ENCODE measurements at regions not wholly inside any gene's neighbourhood (a gene's known extent, or its start where the extent isn't known, plus 50 kb on each side); places are given as distances from the start of the nearest gene placed in this dataset.

- in situ Hi-C loops (cut with HindIII; ENCODE audit: low pct_unique_long_range_greater_than_20kb, low sequenced_read_pairs) = no loop called here
- Histone ChIP-seq H3K4me1 (ENCODE audit: control insufficient read depth, insufficient read depth, low read length) (no peaks in the 10 kb centered on the region), H3K9me3 (ENCODE audit: control insufficient read depth, insufficient read depth, low read depth, low read length) (peaks cover 6% of the 10 kb centered on the region; the same call in 1 of the 2 replicates), H3K27ac (ENCODE audit: low read length) (no peak overlapping the region), H3K4me3 (ENCODE audit: low read depth in 2 of 2, low read length in 2 of 2) (no peak overlapping the region), H3K36me3 (ENCODE audit: control insufficient read depth, insufficient read depth, low read length) (no peaks in the 10 kb centered on the region), H3K27me3 (ENCODE audit: control insufficient read depth, insufficient read depth, low read length) (peaks cover 5% of the 10 kb centered on the region; the same call in 1 of the 2 replicates)
- intact Hi-C loops (cut with micrococcal nuclease; ENCODE audit: unreplicated experiment) = no loop called here
- POLR2A ChIA-PET = no interaction called here
- ATAC-seq (no peak), DNase-seq (ENCODE audit: low read depth, low spot score) (no peak)
- no TSS peak for BruUV-seq (replicated peaks)
- TF ChIP-seq POLR2AphosphoS5 (IDR thresholded peaks at IDR 0.05; ENCODE audit: low read depth, low read length) = no peak
- no peak for TF ChIP-seq SIN3A (IDR thresholded peaks at IDR 0.05; ENCODE audit: borderline replicate concordance, insufficient read depth, low read depth, low read length)
- no peak for TF ChIP-seq REST (IDR thresholded peaks at IDR 0.05; ENCODE audit: insufficient read depth in 1 of 2, low read depth in 2 of 2, low read length in 1 of 2)
- TF ChIP-seq CTCF (IDR thresholded peaks at IDR 0.05) = no peak
- TF ChIP-seq TCF7L2 (IDR thresholded peaks at IDR 0.05; ENCODE audit: low read depth, low read length) = no peak
- CTCF ChIA-PET = no interaction called here
Observed at GRCh38 chr16:86170720-86171119, 271.8 kb downstream of the IRF8 start.

- H3K9me3 ChIP-seq (ENCODE audit: control insufficient read depth, insufficient read depth, low read depth, low read length) = peaks cover 2% of the 10 kb centered on the region; the same call in 1 of the 2 replicates
- TF ChIP-seq SIN3A (IDR thresholded peaks at IDR 0.05; ENCODE audit: borderline replicate concordance, insufficient read depth, low read depth, low read length) (no peak), TCF7L2 (IDR thresholded peaks at IDR 0.05; ENCODE audit: low read depth, low read length) (no peak), REST (IDR thresholded peaks at IDR 0.05; ENCODE audit: insufficient read depth in 1 of 2, low read depth in 2 of 2, low read length in 1 of 2) (no peak), POLR2AphosphoS5 (IDR thresholded peaks at IDR 0.05; ENCODE audit: low read depth, low read length) (no peak)
- POLR2A ChIA-PET = no interaction called here
- no peak overlapping the region for H3K27ac ChIP-seq (ENCODE audit: low read length)
- H3K27me3 ChIP-seq (ENCODE audit: control insufficient read depth, insufficient read depth, low read length) = peaks cover 5% of the 10 kb centered on the region; the same call in 1 of the 2 replicates
- H3K4me1 ChIP-seq (ENCODE audit: control insufficient read depth, insufficient read depth, low read length) = no peaks in the 10 kb centered on the region
- intact Hi-C loops (cut with micrococcal nuclease; ENCODE audit: unreplicated experiment) (no loop called here), in situ Hi-C loops (cut with HindIII; ENCODE audit: low pct_unique_long_range_greater_than_20kb, low sequenced_read_pairs) (no loop called here)
- no peak for ATAC-seq
- no peaks in the 10 kb centered on the region for H3K36me3 ChIP-seq (ENCODE audit: control insufficient read depth, insufficient read depth, low read length)
- no peak overlapping the region for H3K4me3 ChIP-seq (ENCODE audit: low read depth in 2 of 2, low read length in 2 of 2)
- no TSS peak for BruUV-seq (replicated peaks)
- DNase-seq (ENCODE audit: low read depth, low spot score) = no peak
- CTCF ChIA-PET = no interaction called here
Observed at GRCh38 chr16:86171329-86171728, 272.4 kb downstream of the IRF8 start.

All from Panc1 (cell line).